ENCODE measurements at regions not wholly inside any gene's neighbourhood (a gene's known extent, or its start where the extent isn't known, plus 50 kb on each side); places are given as distances from the start of the nearest gene placed in this dataset.

DNA sequence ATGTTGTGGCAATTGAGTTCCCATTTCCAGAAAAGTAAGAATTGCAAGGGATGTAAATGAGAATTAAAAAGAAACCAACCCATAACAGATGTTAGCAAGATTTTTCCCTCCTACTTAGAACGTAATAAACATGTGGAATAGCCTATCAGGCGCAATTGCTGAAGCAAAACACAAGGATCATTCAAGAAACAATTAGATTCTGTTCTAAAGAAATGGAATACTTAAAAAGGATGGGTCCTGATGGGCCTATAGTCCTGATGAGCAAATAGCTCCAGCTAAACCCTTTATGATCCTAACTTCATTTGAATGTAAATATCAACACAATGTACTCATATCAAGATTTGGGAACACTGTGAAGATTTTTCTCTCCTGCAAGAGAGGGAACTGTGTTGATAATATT is 771.0 kb upstream of the CDH7 start:
- DNase-seq = no peak

DNA sequence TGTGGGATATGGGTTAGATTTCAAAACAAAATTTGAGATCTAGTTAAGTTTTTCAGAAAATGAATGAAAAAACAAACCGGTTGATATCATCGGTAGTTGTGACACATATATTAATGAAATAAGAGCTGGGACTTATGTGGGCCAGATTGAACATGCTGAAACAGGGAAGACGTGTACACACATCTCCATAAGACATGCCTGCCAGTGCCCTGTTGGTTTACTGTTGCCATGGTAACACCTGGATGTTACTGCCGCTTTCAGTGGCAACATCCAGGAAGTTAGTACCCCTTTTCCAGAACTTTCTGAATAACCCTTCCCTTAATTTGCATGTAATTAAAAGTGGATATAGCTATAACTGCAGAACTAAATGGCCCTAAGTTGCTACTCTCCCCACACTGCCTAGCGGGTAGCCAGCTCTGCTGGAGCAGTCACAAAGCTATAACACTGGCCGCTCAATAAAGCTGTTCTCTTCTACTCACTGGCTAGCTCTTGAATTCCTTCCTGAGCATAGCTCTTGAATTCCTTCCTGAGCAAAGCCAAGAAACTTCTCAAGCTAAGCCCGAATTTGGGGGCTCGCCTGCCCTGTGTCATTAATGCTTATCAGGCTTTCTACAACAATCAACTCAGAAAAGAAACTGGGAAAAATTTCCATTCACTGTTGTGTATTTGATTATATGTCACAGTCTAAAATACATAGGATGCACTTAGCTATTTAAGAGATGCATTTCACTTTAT is 776.3 kb upstream of the CDH7 start:
- no peak for DNase-seq

DNA sequence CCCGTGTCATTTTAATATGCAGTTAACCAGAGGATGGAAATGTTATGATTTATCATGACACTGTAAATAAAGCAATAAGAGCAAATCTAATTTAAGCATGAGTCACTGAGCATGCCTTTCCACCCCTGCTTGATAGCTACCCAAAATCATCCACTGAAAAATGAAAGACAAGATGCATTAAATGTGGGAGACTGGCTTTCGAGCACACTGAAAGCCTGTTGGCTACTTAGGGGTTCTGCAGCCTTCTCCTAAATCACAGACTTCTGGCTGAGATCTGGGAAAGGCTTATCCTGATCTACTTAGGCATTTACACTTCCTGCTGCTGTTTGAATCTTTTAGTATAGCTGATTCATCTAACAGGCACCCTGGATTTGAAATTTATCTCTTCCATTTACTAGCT is 778.3 kb upstream of the CDH7 start:
- no peak for DNase-seq

DNA sequence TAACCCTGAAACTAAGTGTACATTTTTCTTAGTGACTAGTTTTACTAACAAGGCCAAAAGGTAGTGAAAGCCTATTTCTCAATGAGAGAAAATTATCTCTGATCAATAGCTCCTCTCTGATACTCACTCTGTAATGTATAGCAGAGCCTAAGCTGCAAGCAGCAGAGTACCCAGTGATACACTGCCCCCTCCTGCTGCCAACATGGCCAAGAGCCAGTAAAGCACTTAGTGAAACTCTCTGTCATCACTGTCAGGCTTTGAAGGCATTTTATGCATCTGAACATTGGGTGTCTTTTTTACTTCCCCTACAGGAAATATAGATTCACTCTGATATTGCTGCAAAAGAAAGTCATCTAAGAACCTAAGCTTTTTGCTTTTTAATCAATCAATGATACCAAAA is 784.1 kb upstream of the CDH7 start:
- no peak for DNase-seq

DNA sequence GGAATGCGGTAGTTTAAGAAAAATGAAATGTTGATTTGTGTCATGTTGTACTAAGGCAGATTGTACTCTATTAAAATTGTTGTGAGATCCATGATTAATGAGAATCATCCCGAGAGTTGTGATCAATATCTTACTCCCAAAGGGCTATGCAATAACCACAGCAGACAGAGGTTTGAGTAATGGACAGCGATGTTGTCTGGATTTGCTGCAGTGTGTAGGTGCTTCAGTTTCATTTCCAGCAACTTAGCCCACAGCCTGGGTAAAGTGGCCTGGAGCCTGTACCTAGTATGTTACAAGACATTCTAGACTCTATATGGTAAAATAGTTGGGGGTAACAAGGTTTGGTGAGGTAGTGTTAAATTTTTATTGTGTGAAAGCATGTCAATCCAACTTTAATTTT is 794.3 kb upstream of the CDH7 start:
- no peak for DNase-seq

DNA sequence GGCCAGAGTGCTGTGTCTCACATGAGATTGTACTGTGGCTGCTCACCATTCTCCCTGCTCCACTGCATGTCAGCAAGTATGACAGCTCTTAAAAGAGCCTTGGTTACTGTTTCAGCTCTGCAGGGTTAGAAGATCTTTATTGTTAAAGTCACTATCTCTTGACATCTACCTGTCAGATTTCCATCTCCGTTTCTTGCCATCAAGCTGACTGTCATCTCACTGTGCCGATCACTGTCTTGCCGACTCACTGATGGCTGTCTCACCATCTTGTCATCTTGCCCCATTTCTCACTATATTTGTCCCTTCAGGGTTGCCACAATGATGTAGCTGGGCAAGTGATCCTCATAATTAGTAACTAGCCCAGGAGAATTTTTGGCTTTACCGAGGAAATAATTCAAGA is 800.9 kb upstream of the CDH7 start:
- no peak for DNase-seq

DNA sequence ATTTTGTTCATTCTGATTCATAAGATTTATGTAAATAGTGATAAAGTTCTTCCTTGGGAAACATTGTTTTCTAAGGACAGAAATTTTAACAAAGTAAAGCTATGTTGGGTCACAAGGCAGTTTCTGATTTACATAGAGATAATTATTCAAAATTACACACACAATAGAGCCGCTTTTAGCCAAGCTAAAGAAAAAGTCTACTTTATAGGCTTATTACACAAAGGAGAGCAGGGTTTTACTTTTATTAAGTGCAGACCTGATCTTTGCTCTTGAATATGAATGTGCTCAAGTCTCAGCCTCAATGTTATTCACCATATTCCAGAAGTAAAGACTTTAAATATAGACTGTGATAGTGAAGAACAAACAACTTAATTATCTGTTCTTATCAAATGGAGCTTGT is 787.8 kb upstream of the LINC00305 start:
- DNase-seq = no peak

DNA sequence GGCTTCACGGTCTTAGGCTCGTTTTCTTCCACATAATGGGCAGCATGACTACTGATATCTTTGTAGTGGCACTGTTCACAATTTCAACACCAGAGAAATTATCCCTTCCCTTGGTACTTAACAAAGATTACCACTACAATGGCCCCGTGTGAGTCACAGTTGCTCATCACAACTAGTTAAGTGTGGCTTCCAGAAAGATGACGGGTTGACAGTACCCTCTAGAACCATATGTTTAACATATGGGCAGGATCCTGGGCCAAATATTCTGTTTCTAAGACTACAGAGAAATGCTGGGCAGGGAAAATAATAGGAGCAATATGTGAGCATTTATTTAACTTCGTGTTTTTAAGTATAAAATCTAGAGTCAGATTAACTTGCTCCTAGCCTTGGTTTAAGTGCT is 780.1 kb upstream of the LINC00305 start:
- DNase-seq = no peak

DNA sequence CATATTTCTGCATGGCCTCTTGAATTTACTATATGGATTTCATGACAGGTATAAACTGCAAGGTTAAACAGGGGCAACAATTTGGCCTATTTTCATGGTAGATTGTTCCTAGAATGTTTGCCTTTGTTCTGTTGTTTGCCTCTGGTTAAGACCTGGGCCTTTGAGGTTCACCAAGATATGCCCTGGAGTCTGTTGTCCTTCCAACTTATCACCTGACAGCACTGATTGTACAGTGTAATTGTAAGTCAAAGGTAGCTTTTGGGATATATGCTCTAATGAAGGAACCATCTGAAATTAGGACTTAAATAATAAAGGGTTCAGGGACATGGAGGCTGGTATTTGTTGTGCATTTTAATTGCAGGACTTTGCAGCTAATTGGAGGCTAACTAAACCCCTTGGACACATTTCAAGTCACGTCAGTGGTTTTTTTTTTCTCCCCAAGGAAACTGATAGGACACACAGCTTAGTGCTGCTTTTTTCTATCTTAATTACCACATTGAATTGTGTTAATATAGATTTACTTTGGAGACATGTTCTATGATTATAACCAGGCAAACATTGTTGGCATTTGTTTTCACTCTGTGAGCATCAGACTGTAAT is 771.2 kb upstream of the LINC00305 start:
- no peak for DNase-seq

DNA sequence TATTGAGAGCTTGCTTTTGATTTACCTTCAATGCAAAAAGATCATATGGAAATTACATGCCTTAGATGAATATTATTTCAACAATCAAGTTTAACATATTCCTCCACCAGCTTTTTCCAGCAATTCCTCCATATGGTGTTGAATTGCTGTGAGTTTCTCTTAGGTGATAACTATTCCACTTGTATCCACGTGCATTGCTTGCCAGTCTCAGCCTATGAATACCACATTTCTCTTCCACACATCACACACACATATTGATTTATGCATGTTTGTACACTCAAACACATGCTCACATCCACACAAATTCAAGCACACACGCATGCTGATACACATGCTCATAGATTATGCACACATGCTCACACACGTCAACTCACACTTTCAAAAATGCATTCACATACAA is 770.0 kb upstream of the LINC00305 start:
- no peak for DNase-seq

DNA sequence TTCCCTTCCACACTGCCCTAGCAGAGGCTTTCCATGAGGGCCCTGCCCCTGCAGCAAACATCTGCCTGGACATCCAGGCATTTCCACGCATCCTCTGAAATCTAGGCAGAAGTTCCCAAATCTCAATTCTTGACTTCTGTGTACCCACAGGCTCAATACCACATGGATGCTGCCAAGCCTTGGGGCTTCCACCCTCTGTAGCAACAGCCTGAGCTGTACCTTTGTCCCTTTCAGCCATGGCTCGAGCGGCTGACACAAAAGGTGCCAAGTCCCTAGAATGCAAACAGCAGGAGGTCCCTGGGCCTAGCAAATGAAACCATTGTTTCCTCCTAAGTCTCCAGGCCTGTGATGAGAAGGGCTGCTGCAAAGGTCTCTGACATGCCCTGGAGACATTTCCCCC is 744.5 kb upstream of the LINC00305 start:
- DNase-seq = no peak

DNA sequence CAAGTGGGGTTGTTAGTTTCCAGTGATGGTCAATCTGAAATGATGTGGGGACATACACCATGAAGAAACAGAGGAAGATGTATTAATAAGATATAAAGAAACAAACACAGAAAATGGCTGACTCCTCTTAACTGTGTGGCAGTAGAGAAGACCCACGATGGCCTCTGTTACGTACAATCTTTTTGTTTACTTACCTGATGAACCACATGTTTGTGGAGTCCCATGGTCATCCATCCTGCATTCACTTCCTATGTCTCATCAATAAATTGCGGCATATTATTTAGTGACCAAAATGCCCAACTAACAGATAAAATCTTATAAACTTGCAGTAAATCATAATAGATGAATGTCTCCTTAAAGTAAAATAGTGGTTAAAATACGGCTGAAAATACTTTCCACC is 740.1 kb upstream of the LINC00305 start:
- no peak for DNase-seq

DNA sequence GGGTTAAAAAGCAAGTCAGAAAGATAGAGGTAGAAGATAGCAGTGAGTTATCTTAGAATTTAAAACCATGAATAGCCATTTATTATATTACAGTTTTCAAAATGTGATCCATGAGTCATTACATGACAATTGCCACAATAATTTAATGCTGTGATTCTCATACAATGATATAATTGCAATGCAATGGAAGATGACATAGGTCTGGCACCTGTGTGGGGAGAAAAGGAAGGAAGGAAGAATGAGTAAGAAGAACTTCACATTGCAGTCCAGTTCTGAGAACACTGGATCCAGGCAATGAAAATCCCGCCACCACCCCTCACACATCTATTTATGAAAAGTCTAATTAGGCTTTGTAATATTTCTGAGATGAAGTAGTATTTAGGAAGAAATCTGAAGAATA is 738.1 kb upstream of the LINC00305 start:
- no peak for DNase-seq

DNA sequence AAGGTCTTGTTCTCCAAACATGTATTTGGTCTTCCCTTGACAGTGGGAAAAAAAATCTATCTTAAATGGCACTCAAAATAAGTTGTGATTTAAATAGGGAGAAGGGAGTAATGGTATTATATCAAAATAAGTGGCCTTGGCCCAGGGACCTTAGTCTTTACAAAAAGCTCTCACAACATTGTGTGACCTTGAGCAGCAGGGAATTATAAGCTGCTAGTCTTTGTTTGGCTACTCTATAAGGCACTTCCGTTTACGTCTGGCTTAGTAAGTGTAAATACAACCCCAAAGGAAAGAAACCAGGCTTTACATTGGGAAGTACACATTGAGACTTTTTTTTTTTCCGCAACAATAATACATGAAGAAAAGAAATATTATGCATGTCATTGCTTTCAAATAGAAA is 734.0 kb upstream of the LINC00305 start:
- no peak for DNase-seq

DNA sequence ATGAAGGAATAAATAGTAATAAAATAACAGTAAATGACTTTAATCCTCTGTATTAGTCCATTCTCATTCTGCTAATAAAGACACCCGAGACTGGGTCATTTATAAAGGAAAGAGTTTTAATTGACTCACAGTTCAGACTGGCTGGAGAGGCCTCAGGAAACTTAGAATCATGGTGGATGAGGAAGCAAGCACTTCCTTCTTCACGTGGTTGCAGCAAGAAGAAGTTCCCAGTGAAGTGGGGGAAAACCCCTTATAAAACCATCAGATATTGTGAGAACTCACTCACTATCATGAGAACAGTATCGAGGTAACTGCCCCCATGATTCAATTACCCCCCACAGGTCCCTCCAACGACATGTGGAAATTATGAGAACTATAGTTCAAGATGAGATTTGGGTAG is 727.9 kb upstream of the LINC00305 start:
- no peak for DNase-seq

DNA sequence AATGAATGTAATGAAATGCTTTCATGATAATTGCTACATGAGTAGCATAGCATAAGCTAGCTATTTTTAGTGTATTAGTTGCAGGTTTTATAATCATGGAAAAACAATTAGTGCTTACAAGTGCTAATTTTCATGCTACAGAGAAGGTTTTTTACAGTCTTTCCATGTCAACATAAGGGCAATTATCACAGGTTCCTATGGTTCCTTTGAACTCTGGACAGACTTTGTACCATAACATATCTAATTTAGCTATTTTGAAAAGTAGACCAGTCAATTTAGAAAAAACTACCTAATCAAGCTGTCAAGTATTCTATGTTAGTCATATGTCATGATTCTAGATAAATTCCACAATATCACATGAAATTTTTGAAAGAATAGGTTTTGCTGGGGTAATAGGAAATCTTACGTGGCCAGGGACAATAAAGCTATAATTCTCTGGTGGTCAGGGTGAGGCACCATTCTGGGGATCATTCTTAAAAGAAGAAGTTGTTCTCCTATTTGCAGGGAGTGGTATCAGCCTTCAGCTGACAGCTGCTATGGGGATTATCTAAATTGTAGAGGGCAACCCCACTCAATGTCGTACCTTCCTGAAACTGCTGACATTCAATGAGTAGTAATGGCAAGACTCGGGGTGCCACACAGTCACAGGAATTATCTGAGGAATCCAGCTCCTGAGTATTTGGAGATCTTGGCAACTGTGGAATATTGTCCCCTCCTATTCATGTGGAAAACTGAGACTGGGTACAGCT is 724.0 kb upstream of the LINC00305 start:
- DNase-seq = no peak

DNA sequence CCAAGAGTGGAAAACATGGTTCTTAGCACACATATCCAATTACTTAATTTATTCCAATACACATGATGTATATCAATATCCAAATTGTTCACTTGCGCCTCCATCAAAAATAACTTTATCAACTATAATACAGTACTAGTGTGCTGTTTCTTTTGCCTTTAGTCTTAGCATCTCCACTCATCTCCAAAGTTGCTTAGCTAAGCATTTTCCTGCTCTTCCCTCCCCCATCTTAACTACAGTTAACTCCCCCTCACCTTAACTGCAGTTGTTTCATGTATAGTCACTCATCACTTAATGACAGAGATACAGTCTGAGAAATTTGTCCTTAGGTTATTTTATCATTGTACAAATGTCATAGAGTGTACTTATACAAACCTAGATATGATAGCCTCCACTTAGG is 705.2 kb upstream of the LINC00305 start:
- DNase-seq = no peak

DNA sequence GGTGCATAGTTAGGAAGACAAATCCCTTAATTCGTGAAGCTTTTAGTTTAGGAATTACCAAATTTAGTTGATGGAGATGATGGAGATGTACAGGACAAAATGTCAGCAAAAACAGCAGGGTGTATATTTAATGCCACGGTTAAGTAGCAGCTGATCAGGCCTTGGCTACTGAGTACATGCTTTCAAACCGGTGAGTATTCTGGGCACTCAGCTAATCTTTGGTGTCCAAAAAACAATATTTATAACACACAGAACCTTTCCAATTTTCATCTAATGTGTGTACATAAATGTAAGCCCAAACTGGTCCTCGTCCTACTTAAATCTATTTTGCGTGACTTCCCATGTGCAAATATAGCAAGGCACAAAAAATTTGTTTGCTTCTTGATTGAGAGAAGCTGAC is 703.4 kb upstream of the LINC00305 start:
- DNase-seq = no peak

DNA sequence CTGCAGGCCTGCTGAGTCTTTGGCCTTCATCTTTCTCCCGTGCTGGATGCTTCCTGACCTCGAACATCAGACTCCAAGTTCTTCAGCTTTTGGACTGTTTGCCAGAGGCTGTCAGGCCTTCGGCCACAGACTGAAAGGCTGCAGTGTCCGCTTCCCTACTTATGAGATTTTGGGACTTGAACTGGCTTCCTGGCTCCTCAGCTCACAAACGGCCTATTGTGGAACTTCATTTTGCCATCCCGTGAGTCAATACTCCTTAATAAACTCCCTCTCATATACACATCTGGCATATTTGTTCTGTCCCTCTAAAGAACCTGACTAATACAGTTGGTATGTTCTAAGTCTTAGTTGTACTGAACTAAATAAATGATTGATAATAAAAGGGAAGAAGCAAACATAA is 702.8 kb upstream of the LINC00305 start:
- no peak for DNase-seq

DNA sequence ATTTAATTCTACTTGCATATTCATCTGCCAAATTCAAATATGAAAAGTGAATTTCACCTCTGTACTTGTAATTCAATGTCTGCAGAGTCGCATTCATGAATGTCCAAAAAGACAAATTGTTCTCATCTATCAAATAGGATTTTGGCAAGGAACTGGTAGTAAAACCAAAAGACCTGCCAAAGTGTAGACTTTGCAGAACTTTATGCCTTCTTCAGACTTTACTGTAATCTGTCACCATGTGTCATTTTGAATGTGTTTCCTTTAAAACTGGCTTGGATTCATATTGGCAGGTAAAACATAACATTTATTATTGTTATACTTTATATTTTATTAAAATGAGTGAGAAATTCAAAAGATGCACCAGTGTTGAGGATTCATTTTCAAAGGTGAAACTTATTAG is 701.9 kb upstream of the LINC00305 start:
- no peak for DNase-seq

DNA sequence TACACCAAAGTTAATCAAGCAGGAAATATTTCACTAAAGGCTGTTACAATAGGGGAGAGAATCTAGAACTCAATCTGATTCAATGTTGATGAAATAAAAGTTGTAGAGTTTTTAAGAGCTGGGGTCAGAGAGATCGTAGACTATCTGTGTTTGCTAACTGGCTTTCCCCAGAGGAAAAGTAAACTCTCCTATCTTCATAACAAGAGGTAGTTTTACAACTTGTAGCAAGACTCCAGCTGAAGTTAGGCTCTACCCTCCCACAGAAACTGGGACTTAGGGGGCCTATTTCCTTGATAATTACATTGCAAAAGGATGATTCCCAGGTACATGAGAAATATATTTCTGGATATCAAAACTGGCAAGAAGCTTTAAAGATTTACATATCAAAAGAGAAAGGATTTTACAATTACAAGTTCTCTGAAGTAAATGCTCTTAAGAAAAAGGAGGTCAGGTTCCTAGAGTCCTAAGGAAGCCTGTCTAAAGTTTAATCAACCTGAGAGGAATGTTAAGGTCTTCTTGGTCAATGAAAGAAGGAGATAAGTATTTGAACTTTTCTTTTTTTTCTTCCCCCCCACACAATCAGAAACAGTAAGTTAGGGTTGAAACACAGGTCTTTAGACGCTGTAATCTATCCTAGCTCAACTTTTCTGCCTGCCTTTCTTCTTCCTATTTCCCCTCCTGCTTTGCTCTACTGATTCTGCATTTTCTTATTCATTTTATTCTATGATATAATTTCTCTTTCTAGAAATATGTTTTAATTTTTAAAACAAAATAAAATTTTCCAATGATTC is 692.2 kb upstream of the LINC00305 start:
- no peak for DNase-seq

DNA sequence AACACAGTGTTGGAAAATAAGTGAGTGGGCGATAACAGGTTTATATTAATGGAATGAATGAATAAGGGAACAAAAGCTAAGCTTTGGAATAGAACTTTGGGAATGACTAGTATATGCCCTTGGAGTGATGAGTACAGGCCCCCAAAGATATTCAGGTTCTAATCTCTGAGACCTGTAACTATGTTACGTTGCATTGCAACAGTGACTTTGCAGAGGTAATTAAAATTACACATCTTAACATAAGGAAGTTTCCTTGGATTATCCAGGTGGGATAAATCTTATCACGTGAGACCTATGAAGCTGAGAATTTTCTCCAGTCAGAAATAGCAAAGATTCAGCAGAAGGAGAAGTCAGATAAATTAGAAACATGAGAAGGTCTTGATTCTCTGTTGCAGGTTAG is 661.5 kb upstream of the LINC00305 start:
- DNase-seq = no peak

DNA sequence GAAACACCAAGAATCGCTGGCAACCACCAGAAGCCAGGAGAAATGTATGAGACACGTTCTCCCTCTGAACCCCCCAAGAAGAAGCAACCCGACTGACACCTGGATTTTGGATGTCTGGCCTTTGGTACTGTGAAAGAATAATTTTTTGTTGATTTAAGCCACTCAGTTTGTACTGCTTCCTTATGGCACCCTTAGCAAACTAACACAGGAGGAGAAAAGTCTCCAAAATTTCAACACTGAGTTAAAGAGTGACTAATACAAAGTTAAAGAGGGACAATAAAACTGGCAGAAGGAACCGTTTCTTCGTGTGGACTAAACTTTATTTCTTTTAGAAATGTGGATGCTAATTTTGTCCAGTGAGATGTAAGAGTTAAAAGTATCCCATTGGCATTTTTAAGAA is 660.9 kb upstream of the LINC00305 start:
- DNase-seq = no peak

DNA sequence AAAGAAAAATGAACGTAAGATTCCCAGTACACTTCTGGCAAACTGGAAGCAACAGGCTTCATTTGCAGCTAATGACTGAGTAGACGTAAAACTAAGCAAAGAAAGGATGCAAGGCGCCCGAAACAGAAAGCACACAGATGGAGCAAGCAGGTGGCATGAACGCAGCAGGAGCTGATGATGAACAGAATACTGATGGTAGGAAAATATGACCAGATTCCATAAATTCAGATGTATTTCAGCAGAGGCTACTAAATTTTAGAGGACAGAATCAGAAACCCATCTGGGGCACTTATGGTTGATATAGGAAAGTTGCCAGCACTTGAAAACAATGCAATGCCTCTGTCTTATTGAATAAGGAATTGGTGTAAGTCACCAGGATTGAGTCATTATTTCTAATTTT is 658.7 kb upstream of the LINC00305 start:
- no peak for DNase-seq

All from NCI-H187 treated with DMSO at 0.1 percent for 48 hours (cell line).